NCI-H2107 treated with DMSO at 0.1 percent for 48 hours (cell line): ENCODE measurements at regions not wholly inside any gene's neighbourhood (a gene's known extent, or its start where the extent isn't known, plus 50 kb on each side); places are given as distances from the start of the nearest gene placed in this dataset.
"Not testable (repeated sequence)": the region's sequence is repeated elsewhere in the genome, so short reads cannot be mapped to it uniquely, and the experiment has no call there.

ENCODE experiments used
- DNase-seq: peaks from one replicate; lab custom pipeline; 2025; ENCODE audit not compliant: unreplicated experiment; lab: John Stamatoyannopoulos, UW

DNA sequence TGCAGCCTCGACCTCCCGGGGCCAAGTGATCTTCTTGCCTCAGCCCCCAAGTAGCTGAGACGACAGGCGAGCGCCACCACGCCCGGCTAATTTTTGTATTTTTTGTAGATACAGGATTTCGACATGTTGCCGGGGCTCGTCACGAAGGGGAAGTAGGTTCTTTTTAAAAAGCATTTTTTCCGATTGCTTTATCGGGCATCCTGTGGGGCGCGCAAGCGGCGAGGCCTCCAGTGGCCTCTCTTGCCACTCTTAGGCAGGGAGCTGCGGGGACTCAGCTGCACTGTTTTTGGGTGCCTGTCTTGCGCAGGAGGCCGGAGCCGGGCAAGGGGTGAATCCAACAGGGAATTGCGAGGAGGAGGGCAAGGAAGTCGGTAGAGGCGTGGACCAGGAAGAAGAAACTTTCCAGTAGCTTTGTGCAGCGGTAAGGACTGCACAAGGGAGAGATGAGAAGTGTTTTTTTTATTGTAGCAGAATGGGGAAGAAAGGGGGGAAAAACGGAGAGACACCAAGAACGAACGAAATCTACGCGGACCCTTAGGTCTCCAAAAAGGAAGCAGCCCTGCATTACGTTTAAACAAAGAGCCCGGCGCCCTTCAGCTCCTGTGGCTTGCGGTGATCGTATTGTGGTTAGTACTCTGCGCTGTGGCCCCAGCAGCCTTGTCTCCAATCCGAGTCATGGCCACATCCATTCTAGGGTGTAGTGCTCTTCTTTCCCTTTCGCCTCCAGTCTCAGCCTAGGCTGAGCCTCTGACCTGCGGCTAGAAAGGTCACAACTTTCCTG lies 164.8 kb downstream of the PPIAL4G start:
- no peak for DNase-seq

DNA sequence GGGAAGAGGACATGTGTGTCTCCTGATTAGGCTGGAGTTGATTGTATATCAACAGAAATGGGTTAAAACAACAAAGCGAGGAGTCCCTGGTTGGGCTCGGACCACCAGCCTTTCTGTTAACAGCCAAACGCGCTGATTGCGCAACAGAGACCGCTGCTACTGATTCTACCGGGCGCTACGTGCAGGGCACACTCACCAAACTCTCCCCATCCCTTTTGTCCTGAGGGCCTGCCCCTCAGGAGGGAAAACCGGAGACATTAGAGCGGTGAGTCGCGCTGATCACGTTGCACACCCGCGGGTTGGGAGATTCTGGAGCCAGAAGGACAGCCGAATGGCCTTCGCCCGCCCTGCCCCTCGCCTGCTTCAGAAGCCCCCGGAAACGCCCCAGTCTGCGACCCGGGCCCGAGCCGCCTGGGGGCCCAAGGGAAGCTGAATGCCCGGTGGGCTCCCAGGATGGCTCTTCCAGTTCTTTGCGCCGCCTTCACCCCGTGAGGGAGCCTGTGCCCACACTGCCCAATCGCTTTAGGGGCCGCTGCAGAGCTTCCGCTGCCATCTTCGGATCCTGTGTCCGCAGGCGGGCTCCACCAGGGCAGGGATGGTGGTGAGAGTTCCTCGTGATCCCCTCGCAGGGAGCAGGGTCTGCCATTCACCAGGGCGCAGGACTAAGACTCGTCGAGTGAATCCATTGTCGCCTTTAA lies 165.4 kb upstream of the NBPF11 start:
- no peak for DNase-seq

DNA sequence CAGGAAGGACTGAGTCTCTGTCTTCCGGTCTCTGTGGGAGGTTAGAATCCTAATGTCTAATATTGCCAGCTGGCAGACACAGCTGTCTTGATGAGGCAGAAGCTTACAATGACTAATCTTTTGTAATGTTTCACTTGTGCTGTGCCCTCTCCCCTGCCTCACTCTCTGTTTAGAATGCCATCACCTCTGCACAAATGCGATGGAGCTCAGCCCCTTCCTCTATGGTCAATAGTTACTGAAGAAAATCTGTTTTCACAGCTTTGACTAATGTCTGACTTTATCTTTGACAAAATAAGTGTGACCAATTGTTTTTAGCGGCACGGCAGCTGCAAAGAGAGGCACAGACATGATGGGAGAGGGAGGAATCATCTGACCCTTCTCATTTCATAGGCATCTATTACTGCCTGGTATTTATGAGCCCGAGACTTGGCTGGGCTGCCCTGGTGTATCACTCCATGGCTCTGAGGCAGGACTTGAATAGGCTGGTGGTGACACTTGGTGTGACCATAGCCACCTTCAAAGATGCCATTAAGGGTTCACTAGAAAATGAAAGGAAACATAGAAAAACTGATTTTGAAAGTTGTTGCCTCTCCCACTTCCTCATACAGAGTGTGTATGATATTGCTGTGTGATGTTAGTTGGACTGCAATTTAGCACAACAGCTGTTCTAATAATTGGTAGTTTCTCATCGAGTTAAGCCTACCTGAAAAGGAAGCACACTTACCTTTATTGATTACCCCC lies 163.2 kb upstream of the NBPF11 start:
- no peak for DNase-seq

DNA sequence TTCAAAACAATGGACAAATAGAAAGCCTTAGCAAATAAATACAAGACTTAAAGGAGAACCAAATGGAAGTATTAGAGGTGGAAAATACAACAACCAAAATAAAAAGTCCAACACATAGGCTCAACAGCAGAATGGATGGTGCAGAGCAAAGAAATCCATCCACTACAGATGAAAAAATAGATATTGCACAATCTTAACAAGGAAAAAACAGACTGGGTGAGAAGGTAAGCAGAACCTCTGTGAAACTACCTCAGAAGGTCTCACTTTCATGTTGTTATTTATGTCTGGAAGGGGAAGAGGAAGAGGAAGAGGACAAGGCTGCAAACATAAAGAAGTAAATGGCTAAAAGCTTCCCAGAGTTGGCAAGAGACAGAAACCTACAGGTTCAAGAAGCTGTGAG lies 158.7 kb upstream of the NBPF11 start:
- DNase-seq = no peak

DNA sequence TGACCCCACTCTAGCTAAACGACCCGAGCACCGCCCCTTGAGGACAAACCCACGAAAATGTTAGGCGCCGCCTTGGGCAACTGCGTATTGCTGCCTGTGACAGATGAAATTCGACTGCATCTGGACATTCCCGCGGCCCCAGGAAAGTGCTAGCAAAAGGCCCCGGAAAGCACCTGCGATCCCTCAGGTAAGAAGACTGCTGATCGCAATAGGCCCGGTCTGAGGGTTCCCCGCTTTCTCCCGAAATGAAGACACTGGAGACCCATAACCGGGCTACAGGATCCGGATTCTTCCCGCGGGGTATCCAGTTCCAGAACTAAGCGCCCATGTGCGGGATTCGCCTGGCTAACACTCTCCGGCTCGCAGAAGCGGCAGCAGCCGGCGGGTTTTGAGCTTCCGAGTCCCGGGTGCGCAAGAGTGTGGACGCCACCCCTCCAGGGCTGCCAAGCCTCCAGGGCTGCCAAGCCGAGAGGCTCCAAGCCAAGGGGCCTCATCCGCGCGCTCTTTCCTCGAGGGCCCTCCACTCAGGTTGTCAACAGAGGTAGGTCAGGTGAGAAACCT lies 157.9 kb upstream of the NBPF11 start:
- DNase-seq = no peak

DNA sequence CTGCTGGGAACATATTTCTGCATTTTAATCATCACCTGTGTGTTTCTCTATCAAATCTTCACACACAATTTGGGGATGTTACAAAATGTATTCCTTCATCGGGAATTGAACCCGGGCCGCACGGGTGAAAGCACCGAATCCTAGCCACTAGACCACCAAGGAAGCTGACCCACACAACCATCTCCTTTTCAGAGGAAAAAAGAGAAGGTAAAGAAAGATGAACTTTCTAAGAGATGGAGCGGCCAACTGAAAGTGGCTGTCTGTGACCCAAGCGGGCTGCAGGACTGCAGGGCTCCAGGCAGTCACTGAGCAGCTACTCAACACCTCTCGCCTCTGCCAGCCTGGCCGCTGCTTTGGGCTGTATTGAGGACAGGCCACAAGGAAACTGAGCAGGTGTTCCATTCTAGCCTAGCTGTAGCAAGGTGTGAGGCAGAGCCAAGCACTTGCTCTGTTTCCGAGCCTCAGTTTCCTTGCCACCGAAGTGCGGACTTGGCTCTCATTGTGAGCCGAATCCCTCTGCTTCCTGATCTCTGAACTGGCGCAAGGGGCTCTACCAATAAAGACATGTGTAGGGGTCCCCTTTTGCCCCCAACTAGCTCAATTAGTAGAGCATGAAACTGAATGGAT lies 156.9 kb upstream of the NBPF11 start:
- no peak for DNase-seq

DNA sequence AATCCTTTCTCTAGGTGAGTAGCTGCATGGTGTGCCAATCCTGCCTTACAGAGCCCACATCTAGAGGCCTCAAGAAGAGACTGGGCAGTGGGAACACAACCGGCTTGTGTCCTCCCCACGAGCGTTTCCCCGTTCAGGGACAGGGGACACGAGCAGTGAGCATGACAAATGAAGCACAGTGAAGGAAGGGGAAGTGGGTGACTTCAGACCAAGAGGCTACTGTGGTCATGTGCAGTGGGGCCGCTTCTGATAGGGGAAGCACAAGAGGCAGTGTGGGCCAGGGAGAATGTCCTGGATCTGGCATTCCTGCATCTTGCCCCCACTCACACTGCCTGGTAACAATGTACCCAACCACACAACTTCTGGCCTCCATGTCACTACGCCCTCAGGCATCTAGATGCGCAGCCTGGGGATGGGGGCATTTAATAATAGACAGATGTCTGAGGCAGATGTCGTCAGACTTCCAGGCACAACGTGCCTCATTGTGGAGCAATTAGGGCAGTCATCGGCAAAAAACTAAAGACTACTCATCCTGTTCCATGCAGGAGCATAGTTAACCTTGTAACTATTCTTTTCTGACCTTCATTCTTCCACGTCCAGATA lies 155.6 kb upstream of the NBPF11 start:
- DNase-seq = no peak

DNA sequence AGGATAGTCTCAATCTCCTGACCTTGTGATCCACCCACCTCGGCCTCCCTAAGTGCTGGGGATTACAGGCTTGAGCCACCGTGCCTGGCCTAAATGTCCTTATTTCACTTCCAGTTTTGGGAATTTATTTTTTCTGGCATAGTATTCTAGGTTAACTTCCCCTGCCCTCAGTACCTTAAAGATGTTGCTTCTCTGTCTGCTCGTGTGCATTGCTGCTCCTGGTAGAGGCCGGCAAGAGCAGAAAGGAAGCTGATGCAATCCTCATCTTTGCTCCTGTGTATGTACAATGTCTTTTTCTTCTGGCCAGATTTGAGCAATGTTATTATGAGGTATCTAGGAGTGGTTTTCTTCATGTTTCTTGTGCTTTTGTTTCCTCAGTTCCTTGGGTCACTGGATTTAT lies 152.9 kb upstream of the NBPF11 start:
- not testable (repeated sequence) for DNase-seq

DNA sequence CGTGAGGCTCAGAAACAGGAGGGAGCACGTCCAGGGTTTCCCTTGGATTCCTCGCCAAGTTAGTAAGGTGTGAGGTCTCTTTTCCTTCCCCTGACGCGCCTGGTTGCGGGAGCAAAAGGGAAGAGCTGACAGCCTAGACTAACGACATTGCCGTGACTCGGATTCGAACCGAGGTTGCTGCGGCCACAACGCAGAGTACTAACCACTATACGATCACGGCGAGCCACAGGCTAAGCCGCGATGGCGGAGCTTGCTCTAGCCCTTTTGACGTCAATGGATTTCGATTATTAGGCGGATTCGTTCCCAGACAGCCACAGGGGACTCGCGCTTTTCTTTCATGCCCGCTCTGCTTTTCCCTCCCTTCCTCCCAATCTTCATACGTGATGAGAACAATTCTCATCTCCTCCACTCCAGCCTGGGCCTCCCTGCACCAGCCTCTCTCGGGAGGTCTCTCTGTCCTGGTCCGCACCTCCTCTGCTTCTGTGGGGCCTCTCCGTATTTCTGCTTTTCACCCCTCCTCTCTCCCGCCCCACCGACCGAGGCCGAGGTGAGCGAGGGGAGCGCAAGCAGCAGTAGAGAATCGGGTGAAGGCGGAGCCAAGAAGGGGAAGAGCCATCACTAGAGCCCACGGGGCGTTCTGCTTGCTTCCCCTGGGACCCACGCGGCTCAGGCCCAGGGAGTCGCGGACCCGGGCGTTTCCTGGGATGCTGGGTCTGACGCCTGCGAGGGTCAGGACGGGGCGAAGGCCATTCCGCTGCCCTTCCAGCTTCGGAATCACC lies 150.7 kb upstream of the NBPF11 start:
- DNase-seq = not testable (repeated sequence)

DNA sequence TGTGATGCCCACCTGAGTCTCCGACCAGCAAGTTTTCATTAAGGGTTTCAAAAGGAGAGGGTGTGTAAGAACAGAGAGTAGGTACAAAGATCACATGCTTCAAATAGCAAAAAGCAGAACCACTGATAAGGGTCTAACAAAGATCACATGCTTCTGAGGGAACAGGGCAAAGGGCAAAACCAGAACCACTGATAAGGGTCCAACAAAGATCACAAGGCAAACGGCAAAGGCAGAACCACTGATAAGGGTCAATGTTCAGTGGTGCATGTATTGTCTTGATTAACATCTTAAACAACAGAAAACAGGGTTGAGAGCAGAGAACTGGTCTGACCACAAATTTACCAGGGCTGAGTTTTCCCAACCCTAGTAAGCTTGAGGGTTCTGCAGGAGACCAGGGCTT lies 145.8 kb upstream of the NBPF11 start:
- DNase-seq = not testable (repeated sequence)

DNA sequence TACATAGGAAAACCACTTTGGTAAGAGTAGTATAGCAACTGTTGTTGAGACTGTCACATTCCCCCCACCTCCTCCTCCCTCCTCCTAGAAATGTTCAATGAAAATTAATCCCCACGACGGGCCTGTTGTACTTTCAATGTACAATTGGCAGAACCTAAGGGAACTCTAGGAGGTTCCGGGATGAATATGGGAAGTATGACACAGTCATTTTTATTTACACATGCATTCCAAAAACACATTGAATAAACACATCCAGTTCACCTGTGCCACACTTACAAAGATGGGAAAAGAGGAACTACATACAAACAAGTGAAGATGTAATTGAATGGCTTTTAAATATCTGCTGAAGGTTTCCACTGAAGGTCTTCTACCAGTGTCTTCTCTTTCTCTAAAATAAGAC lies 144.4 kb upstream of the NBPF11 start:
- DNase-seq = no peak

DNA sequence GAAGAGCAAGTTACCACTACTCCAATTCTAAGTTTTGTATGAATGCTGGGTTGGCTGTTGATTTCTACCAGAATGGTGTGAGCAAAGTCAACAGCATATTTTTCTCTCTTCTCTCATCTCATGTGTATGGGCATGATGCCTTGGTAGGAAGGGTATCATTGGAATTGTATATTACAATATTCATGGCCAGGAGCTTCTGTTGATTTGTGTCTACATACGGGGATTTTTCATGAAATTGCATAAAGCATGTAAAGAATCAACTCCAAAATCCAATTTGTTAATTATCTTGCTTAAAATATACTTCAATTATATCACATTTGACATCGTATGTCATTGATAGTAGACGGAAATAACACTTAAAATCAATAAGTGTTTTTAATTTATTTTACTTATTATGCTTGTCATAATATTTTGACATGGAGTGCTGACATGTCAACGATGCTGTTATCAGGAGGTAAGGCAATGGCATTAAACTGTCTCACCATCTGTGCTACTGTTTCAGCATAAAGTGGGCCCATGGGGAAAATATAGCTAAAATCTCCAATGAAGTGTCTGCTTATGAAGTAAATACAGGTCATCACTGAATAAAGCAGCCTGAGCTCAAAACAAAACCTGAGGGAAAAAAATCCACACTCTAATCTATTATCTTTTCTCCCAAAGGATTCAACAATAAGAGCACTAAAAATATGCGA lies 142.2 kb upstream of the NBPF11 start:
- no peak for DNase-seq

DNA sequence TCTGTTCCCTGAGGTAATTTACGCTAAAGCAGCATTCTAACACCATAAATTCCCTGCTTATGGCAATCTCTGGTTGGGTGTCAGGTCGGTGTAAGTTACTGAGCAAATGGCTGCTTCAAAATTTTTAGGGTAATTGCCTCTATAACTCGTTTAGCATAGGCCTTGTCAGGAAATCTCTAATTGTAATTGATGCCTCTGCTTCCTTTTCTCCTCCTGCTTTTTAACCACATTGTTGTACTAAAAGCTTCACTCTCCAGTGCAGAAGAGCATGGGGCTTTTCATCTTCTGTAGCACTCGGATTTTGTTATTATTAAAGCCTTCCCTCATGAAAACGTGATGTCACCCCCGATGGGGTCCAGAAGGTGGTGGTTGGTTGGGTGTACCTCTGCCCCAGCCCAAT lies 141.6 kb upstream of the NBPF11 start:
- DNase-seq = no peak

DNA sequence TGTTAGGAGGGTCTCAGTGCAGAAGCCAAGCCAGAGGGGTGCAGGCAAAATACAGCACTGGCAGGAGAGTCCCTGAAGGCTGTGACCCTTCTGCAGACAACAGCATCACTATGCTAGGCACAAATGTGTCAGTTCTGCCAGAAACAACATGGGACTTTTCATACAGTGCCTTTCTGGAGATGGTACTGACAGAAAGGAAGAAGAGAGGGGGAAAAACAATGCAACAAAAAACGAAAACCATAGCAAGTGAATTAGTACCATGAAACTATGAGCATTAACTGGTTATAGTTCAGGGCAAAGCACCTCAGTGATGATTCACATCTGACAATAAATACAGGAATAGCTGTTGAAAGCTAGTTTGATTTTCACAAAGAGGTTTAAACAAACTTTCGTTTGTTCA lies 140.8 kb upstream of the NBPF11 start:
- no peak for DNase-seq

DNA sequence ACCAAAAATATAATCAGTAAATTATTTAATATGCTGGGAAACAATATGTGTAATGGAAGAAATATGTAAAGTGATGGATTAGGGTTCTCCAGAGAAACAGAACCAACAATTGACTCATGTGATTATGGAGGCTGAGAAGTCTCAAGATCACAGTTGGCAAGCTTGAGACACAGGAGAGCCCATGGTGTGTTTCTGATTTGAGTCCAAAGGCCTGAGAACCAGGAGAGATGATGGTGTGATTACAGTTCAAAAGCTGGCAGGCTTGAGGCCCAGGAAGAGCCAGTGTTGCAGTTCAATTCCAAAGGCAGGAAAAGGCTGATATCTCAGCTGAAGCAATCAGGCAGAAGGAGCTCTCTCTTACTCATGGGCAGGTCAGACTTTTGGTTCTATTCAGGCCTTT lies 138.8 kb upstream of the NBPF11 start:
- no peak for DNase-seq

DNA sequence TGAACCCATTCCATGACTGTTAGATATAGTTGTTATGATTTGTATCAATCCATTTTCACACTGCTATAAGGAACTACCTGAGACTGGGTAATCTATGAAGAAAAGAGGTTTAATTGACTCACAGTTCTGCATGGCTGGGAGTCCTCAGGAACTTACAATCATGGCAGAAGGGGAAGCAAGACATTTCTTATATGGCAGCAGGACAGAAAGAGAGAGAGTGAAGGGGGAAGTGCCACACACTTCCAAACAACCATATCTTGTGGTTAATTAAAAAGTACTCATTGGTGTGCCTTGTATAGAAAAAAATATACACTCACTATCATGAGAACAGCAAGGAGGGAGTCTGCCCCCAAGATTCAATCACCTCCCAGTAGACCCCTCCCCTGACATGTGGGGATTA lies 137.6 kb upstream of the NBPF11 start:
- no peak for DNase-seq

DNA sequence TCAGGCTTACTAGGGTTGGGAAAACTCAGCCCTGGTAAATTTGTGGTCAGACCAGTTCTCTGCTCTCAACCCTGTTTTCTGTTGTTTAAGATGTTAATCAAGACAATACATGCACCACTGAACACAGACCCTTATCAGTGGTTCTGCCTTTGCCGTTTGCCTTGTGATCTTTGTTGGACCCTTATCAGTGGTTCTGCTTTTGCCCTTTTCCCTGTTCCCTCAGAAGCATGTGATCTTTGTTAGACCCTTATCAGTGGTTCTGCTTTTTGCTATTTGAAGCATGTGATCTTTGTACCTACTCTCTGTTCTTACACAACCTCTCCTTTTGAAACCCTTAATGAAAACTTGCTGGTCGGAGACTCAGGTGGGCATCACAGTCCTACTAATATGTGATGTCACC lies 133.9 kb upstream of the NBPF11 start:
- not testable (repeated sequence) for DNase-seq

DNA sequence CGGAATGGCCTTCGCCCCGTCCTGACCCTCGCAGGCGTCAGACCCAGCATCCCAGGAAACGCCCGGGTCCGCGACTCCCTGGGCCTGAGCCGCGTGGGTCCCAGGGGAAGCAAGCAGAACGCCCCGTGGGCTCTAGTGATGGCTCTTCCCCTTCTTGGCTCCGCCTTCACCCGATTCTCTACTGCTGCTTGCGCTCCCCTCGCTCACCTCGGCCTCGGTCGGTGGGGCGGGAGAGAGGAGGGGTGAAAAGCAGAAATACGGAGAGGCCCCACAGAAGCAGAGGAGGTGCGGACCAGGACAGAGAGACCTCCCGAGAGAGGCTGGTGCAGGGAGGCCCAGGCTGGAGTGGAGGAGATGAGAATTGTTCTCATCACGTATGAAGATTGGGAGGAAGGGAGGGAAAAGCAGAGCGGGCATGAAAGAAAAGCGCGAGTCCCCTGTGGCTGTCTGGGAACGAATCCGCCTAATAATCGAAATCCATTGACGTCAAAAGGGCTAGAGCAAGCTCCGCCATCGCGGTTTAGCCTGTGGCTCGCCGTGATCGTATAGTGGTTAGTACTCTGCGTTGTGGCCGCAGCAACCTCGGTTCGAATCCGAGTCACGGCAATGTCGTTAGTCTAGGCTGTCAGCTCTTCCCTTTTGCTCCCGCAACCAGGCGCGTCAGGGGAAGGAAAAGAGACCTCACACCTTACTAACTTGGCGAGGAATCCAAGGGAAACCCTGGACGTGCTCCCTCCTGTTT lies 128.9 kb upstream of the NBPF11 start:
- DNase-seq = not testable (repeated sequence)
